Stimulated activated CD4-positive, alpha-beta T cell treated with anti-CD3 and anti-CD28 coated beads, Interleukin-1b, Interleukin-23, amount 100 ng/mL, for 1 hour (primary cell): ENCODE measurements at regions not wholly inside any gene's neighbourhood (a gene's known extent, or its start where the extent isn't known, plus 50 kb on each side); places are given as distances from the start of the nearest gene placed in this dataset.
"Not testable (repeated sequence)": the region's sequence is repeated elsewhere in the genome, so short reads cannot be mapped to it uniquely, and the experiment has no call there.

Experiments
- DNase-seq, 2 donors: peaks; one replicate each; pipeline ENCODE4 v3.0.0-alpha.2; 2020; ENCODE audit warnings: low read depth in 2 of 2

- no peak for DNase-seq
Measured at GRCh38 chr3:139134678-139135372, 90.1 kb upstream of the PRR23C start.

DNA sequence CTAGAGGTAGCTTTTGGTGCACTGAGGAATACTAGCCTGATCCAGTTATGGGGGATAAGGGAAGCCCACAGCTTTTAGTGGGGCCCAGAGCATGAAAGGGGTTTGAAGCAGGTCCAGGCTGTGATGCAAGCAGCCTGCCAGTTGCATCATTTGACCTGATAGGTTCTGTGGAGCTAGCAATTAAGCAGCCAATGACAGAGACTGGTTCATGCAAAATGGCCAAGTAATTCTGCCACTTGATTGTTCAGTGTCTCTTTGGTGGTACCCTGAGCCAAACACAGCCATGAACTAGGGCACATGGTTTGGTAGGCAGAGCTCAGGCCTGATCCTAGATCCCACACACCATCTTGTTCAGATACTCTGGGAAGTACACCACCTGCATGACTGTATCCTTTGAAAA lies 91.0 kb upstream of the PRR23C start:
- no peak for DNase-seq

- DNase-seq = no peak
Measured at GRCh38 chr3:139136469-139137202, 91.9 kb upstream of the PRR23C start.

DNA sequence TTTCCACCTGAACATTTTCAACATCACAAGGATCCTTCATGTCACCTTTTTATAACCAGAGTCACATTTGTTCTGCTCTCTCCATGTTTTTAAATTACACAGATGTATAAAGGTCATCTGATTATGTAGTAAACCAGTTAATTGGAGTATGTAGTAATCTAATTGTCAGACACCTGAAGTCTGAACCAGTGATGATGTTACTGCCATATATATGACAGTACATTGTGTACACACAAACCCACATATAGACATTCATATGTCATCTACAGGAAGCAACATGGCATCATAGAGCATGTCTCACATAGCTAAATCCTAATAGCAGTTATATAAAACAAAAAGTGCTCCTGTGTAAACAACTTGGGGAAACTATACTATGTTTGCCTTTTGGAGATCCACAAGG lies 95.9 kb upstream of the PRR23C start:
- DNase-seq = no peak

DNA sequence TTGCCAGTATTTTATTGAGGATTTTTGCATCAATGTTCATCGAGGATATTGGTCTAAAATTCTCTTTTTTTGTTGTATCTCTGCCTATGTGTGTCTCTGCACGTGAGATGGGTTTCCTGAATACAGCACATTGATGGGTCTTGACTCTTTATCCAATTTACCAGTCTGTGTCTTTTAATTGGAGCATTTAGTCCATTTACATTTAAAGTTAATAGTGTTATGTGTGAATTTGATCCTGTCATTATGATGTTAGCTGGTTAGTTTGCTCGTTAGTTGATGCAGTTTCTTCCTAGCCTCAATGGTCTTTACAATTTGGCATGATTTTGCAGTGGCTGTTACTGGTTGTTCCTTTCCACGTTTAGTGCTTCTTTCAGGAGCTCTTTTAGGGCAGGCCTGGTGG lies 101.3 kb upstream of the PRR23C start:
- DNase-seq = not testable (repeated sequence)

DNA sequence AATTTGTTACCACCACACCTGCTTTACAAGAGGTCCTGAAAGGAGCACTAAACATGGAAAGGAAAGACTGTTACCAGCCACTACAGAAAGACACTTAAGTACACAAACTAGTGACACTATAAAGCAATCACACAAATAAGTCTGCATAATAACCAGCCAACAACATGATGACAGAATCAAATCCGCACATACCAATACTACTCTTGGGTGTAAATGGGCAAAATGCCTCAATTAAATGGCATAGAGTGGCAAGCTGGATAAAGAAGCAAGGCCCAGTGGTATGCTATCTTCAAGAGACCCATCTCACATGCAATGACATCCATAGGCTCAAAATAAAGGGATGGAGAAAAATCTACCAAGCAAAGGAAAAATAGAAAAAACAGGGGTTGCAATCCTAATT lies 106.8 kb upstream of the PRR23C start:
- no peak for DNase-seq

DNA sequence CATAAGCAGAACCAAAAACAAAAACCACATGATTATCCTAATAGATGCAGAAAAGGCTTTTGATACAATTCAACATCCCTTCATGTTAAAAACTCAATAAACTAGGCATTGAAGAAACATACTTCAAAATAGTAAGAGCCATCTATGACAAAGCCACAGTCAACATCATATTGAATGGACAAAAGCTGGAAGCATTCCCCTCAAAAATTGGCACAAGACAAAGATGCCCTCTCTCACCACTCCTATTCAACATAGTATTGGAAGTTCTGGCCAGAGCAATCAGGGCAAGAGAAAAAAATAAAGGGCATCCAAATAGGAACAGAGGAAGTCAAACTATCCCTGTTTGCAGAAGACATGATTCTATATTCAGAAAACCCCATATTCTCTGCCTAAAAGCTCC lies 108.7 kb upstream of the PRR23C start:
- DNase-seq = not testable (repeated sequence)

DNA sequence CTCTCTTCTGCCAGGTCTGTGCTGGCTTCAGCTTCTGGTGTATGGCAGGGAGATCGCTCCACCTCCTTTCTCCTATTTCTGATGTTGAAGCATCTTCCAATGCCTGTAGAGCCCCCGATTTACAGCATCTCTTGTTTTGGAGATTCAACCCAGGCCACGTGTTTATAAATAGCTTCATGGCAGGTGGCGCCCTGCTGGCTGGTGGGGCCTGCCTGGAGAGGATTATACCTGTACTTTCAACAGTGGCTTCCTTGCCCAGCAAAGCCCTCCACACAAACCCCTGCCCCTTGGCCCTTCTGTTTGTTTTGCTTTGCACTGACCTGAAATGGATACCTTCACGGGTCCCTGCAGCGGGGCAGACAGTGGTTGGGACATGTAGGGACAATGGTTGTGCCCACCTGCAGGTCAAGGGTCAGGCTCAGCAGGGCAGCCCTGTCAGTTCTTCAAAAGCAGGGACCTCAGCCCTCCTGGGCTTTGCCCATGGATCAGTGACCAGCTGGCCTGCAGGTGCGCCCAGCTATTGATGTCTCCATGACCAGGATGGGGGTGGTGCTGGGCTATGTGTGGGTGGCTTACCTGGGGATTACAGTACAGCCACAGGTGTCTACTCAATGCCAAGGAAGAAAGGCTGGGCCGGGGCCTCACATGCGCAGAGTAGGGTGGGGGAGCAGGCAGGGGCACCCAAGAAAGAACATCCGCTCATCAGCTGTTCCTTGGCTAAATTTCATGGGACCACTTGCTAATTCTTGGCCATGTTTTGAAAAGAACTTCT lies 112.7 kb upstream of the PRR23C start:
- DNase-seq = no peak

DNA sequence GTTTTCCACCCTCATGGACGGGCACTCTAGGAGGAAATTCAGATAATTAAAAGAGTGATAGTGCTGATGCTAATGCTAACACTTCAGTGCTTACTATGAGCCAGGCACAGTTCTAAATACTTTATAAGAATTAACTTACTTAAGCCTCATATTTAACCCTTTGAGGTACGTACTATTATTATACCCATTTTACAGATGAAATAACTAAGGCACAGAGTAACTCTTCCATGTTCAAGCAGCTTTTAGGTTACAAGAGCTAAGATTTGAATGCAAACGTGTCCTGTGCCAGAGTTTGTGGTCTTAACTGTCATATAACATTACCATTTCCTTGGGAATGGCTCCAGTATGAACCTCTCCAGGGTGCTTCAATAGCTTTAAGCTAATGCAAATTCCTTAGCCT lies 114.7 kb upstream of the PRR23C start:
- DNase-seq = no peak

GRCh38 chr3:139173372-139174108 lies 128.8 kb upstream of the PRR23C start:
- no peak for DNase-seq

DNA sequence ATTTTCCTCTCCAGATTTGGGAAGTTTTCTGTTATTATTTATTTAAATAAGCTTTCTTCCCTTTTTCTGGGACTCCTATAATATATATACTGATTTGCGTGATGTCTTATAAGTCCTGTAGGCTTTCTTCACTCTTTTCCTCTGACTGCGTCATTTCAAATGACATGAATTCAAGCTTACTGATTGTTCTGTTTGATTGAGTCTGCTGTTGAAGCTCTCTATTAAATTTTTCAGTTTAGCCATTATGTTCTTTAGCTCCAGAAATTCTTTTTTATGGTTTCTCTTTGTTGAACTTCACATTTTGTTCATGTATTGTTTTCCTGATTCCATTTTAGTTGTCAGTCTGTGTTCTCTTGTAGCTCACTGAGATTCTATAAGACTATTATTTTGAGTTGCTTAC lies 135.8 kb upstream of the PRR23C start:
- no peak for DNase-seq

GRCh38 chr3:139182143-139182542 lies 137.5 kb upstream of the PRR23C start:
- no peak for DNase-seq

DNA sequence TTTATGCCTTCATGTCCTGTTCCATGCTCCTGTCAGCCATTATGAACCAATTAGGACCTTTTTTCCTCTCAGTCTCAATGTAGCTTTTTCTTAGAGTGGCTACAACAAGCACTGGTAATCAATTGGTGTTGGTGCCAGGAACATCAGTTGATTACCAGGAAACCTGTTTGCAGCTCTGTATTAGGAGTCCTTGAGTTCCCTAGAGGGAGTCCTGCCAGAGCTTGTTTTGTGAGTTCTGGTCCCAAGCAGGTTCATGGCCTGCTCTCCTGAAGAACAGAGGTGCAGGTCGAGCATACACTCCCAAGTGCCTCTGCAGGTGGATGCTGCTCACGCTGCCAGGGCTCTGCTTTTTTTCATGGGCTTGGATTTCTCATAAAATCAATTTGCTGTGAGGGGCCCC lies 137.9 kb upstream of the PRR23C start:
- DNase-seq = no peak

DNA sequence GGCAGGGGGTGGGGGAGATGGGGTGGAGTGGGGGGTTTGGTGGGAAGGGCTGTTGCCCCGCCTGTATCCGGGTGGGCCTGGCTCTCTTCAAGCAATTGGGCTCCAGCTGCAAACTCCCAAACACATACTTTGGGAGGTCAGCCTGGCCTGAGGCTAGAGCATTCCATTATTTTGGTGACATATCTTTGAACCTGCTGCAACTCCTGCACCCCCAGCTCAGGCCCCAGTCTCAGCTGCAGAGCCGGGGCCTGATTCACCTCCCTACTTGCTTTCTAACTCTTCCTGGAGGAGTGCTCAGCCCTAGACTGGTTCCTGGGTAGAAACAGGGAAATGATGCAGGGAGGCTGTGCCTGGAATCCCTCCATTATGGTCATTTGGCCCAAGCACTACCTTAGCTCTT lies 140.8 kb upstream of the PRR23C start:
- DNase-seq = no peak

DNA sequence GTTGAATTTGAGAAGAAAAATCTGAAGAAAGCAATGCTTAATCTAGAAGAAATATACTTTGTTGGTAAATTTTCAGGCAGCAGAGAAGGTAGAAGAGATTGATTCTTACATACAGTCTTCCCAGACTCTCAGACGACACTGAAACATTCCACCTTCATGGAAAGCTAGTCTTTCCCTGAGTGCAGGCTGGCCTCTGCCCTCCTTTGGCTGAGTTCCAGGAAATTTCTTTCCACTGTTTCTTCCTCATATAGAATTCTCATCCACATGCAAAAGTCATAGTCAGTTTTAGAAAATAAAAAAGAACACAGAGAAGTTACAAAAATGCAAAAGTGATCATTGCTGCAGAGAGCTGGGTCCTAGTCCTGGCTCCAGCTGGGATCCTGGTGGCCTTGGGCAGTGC lies 142.5 kb upstream of the PRR23C start:
- DNase-seq = no peak

- DNase-seq = no peak
Measured at GRCh38 chr3:139187648-139188047, 143.0 kb upstream of the PRR23C start.

- no peak for DNase-seq
Measured at GRCh38 chr3:139189943-139190342, 145.3 kb upstream of the PRR23C start.

- DNase-seq = not testable (repeated sequence)
Measured at GRCh38 chr3:139194421-139194820, 149.4 kb upstream of the MRPS22 start.

- DNase-seq = not testable (repeated sequence)
Measured at GRCh38 chr3:139196146-139196545, 147.7 kb upstream of the MRPS22 start.

DNA sequence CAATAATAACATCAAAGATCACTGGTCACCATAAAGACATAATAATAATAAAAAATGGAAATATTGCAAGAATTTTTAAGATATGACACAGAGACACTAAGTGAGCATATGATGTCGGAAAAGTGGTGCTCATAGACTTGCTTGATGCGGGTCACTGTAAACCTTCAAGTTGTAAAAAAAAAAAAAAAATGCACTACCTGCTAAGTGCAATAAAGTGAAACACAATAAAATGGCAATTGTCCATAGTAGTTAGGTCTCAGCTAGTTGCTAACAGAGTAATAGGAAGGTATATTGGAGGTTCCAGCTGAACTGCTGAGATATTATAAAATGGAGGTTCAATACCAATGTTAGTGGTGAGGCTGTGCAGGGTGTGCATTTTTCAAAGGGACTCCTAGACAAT lies 146.6 kb upstream of the MRPS22 start:
- no peak for DNase-seq

GRCh38 chr3:139198186-139198585 lies 145.6 kb upstream of the MRPS22 start:
- no peak for DNase-seq

GRCh38 chr3:139198929-139199328 lies 144.9 kb upstream of the MRPS22 start:
- DNase-seq = no peak
